WERI-Rb-1 (cell line): ENCODE measurements at regions not wholly inside any gene's neighbourhood (a gene's known extent, or its start where the extent isn't known, plus 50 kb on each side); places are given as distances from the start of the nearest gene placed in this dataset.

Experiments
- DNase-seq: peaks from one replicate; pipeline ENCODE4 v3.0.0-alpha.2; 2020
- H3K27ac ChIP-seq: fragments of 250-450 bp; sonication (Bioruptor Pico); 2 replicates; pipeline ENCODE4 v1.5.1; 2020; ENCODE audit warnings: mild to moderate bottlenecking, moderate library complexity
- H3K27me3 ChIP-seq: fragments of 250-450 bp; sonication (Bioruptor Pico); 2 replicates; pipeline ENCODE4 v1.5.1; 2021; ENCODE audit warnings: mild to moderate bottlenecking, low read depth, moderate library complexity; ENCODE audit not compliant: insufficient read depth, severe bottlenecking
- H3K36me3 ChIP-seq: fragments of 250-450 bp; sonication (Bioruptor Pico); 2 replicates; pipeline ENCODE4 v1.5.1; 2020; ENCODE audit warnings: mild to moderate bottlenecking, moderate library complexity
- H3K4me3 ChIP-seq: 2 replicates; pipeline ENCODE4 v1.5.1; 2011; ENCODE audit warnings: low read depth, mild to moderate bottlenecking, control low read depth, low read length
- H3K9me3 ChIP-seq: fragments of 250-450 bp; sonication (Bioruptor Pico); 2 replicates; pipeline ENCODE4 v1.5.1; 2021; ENCODE audit warnings: mild to moderate bottlenecking, moderate library complexity; ENCODE audit not compliant: severe bottlenecking
- TF ChIP-seq, protein P1 (sequence below): IDR thresholded peaks from 2 replicates; pipeline ENCODE4 v1.5.1; 2011; ENCODE audit warnings: low read depth, mild to moderate bottlenecking, control low read depth, inconsistent platforms, low read length

DNA sequence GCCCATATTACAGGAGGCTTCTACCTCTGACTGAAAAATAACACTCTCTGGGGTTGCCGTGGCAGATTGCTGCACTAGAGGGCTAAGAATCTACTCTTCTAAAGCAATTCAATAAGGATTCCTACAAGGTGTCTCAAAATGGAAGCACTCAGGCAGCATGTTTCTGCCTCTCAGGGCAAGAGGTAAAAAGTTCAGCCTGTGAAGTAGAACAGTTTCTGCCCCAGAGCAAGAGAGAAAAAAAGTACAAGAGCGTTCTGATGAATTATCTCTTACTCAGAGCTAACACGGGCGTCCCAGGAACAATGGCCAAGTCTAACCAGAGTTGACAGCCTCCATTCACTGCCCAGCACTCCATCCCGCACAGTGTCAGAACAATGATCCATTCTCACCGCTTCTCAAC lies 71.3 kb upstream of the TES start:
- Histone ChIP-seq H3K9me3 (no peaks in the 10 kb centered on the region), H3K36me3 (no peaks in the 10 kb centered on the region), H3K27ac (no peak overlapping the region), H3K4me3 (no peak overlapping the region), H3K27me3 (no peaks in the 10 kb centered on the region)
- TF ChIP-seq, protein P1, sequence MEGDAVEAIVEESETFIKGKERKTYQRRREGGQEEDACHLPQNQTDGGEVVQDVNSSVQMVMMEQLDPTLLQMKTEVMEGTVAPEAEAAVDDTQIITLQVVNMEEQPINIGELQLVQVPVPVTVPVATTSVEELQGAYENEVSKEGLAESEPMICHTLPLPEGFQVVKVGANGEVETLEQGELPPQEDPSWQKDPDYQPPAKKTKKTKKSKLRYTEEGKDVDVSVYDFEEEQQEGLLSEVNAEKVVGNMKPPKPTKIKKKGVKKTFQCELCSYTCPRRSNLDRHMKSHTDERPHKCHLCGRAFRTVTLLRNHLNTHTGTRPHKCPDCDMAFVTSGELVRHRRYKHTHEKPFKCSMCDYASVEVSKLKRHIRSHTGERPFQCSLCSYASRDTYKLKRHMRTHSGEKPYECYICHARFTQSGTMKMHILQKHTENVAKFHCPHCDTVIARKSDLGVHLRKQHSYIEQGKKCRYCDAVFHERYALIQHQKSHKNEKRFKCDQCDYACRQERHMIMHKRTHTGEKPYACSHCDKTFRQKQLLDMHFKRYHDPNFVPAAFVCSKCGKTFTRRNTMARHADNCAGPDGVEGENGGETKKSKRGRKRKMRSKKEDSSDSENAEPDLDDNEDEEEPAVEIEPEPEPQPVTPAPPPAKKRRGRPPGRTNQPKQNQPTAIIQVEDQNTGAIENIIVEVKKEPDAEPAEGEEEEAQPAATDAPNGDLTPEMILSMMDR = no peak
- DNase-seq = no peak

DNA sequence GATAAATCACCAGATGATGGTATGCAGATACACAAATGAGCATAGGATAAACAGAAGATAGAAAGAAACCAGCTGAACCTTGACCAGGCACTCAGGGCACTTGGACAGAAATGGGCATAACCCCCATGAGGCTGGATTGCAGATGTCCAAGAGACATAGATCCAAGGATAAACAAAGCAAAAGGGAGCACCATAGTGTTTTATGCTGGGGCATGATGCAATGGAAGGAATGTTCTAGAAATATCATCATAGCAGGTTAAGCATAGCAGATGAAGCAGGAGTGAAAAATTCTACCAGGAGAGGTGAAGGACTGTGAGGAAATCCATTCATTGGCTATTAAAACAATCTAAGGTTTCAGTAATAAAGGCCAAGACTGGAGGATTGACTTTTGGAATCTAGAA lies 70.5 kb upstream of the TES start:
- Histone ChIP-seq H3K27me3 (no peaks in the 10 kb centered on the region), H3K4me3 (no peak overlapping the region), H3K36me3 (no peaks in the 10 kb centered on the region), H3K9me3 (no peaks in the 10 kb centered on the region), H3K27ac (no peak overlapping the region)
- DNase-seq = no peak
- TF ChIP-seq, protein P1 = no peak

DNA sequence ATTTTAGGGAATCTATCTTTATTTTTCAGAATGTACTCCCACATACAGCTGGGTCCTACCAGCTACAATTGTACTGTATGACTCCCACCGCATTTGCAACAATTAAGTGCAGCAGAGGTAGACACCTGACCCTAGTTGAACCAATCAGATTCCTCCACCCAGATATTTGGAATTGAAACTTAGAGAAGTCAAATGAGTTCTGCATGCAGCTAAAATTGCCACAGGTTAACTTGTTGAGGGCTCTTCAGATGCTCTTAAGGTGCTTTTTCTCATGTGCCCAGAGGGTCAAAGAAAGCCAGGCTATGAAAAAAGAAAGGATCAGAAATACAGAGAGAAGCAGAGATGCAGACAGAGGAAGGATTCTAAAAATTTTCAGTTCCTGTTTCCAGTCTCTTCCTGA lies 68.0 kb upstream of the TES start:
- no peak for DNase-seq
- Histone ChIP-seq H3K36me3 (no peaks in the 10 kb centered on the region), H3K27me3 (no peaks in the 10 kb centered on the region), H3K9me3 (no peaks in the 10 kb centered on the region), H3K27ac (no peak overlapping the region), H3K4me3 (no peak overlapping the region)
- TF ChIP-seq, protein P1 = no peak

DNA sequence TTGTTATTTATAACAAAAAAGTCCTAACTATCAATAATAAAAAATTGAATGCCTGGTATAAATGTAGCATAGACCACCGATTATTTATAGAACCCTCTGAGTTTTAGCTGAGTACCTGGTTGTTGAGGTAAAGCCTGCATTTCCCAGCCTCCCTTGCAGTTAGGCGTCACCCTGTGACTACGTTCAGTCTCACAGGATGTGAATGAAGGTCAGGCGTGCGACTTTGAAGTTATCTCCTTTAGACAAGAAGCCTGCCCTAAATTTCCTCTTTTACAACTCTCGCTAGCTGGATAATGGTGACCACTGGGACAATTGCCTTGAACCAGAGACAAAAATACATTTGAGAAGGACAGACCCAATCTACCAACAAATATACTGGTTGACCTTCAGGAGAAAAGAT lies 67.5 kb upstream of the TES start:
- TF ChIP-seq, protein P1 = no peak
- DNase-seq = no peak
- Histone ChIP-seq H3K27ac (no peak overlapping the region), H3K27me3 (no peaks in the 10 kb centered on the region), H3K4me3 (no peak overlapping the region), H3K9me3 (no peaks in the 10 kb centered on the region), H3K36me3 (no peaks in the 10 kb centered on the region)

DNA sequence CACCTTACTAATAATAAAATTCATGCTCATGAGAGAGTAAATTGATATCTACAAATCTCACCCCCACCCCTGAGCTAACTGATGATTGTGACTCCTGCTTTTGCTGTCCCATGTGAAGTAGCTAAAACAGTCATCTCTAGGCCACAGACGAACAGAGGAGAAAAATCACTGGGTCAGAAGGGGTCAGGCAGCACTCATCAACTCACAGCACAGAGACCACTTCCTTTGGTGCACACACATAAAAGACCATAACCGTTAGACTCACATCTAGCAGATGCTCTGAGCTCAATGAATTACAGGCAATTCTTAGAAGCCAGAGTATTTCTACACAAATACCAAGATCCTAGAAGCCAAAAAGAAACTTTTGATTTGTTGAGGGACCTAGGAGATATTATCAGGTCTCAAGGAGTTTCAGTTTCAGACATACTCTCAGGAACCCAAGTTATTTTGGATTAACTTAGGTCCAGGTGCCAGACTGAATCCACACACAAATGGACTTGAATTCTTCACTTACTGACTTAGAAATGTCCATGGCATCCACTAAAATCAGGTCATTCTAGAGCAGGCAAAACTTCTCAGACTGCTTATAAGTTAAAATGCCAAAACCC lies 65.0 kb upstream of the TES start:
- Histone ChIP-seq H3K36me3 (no peaks in the 10 kb centered on the region), H3K27ac (no peak overlapping the region), H3K9me3 (no peaks in the 10 kb centered on the region), H3K27me3 (no peaks in the 10 kb centered on the region), H3K4me3 (no peak overlapping the region)
- TF ChIP-seq, protein P1 = no peak
- no peak for DNase-seq

DNA sequence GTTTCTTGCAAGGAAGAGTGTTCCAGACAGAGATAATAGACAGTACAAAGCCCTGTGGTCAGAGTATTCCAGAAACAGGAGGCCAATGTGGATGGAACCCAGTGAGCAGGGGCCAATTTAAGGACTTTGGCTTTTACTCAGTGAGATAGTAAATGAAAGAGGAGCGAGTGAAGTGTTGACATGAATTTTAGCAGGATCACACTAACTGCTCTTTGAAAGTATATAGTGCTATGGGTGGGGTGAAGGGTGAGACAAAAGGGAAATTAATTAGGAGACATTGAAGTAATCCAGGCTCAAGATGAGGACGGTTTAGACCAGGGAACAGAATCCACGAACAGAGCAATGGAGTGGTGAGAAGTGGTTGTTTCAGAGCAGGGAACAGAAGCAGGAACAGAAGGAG lies 62.2 kb upstream of the TES start:
- Histone ChIP-seq H3K27me3 (no peaks in the 10 kb centered on the region), H3K36me3 (no peaks in the 10 kb centered on the region), H3K9me3 (no peaks in the 10 kb centered on the region), H3K27ac (no peak overlapping the region), H3K4me3 (no peak overlapping the region)
- TF ChIP-seq, protein P1 = no peak
- DNase-seq = no peak
